WTC11 (cell line): ENCODE measurements at regions not wholly inside any gene's neighbourhood (a gene's known extent, or its start where the extent isn't known, plus 50 kb on each side); places are given as distances from the start of the nearest gene placed in this dataset.

Experiments
- CTCF ChIP-seq: fragments of 200-600 bp; IDR thresholded peaks from 2 replicates; pipeline ENCODE4 v1.8.0; 2022; ENCODE audit warnings: antibody characterized with exemption
- GABPB1 ChIP-seq: sonication (generic); formaldehyde crosslinking; IDR thresholded peaks from 2 replicates; pipeline ENCODE4 v1.8.1; 2023; ENCODE audit warnings: mild to moderate bottlenecking, missing genetic modification reagents

- no peak for TF ChIP-seq GABPB1 (CRISPR knock-in tag)
- no peak for TF ChIP-seq CTCF
Observed at GRCh38 chr1:95903060-95903459, 669.0 kb downstream of the RWDD3 start.
